Fibroblast of lung (primary cell): ENCODE measurements at regions not wholly inside any gene's neighbourhood (a gene's known extent, or its start where the extent isn't known, plus 50 kb on each side); places are given as distances from the start of the nearest gene placed in this dataset.

Source experiments
- CTCF ChIP-seq, 2 donors: IDR thresholded peaks in 1 of 2; conservative IDR thresholded peaks in 1 of 2; 1 replicate in 1 of 2; 2 replicates in 1 of 2; pipeline ENCODE4 v1.5.1; 2011 to 2012; ENCODE audit warnings: low read length in 2 of 2, control low read depth in 1 of 2, inconsistent platforms in 1 of 2, low read depth in 1 of 2, mild to moderate bottlenecking in 1 of 2
- EZH2 ChIP-seq: IDR thresholded peaks from 2 replicates; pipeline ENCODE4 v1.5.1; 2012; ENCODE audit warnings: low read length, control low read depth, mild to moderate bottlenecking; ENCODE audit errors: missing control alignments

DNA sequence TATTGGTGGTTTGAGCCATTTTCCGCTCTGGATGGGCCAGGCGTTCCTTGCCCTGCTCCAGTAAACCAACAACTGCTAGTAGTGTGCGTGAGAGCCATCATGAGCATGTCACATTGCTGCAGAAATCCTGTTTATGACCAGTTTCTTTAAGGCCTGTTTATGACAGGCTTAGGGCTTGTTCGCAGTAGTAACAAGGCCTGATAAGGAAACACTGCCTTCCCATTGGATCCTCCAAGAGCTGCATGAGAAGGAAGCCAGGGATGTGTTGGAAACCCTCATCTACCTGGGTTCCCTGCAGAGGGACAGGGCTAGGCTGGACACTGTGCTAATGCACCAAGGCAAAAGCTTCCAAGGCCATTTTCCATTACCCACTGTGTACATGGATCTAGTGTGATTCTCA is 153.9 kb downstream of the ZNF518B start:
- no peak for TF ChIP-seq CTCF (conservative IDR thresholded peaks at IDR 0.05 in 1 of 2, IDR thresholded peaks at IDR 0.05 in 1 of 2; ENCODE audit: low read depth in 1 of 2, low read length in 2 of 2)
- no peak for TF ChIP-seq EZH2
